ENCODE measurements at regions not wholly inside any gene's neighbourhood (a gene's known extent, or its start where the extent isn't known, plus 50 kb on each side); places are given as distances from the start of the nearest gene placed in this dataset.

GRCh38 chr16:86016201-86016965 is 117.4 kb downstream of the IRF8 start:
- TF ChIP-seq CTCF (conservative IDR thresholded peaks at IDR 0.05) (peak; percentile 82), ZFX (IDR thresholded peaks at IDR 0.05) (no peak)

Data from C4-2B (cell line).